HepG2 (cell line): ENCODE measurements at regions not wholly inside any gene's neighbourhood (a gene's known extent, or its start where the extent isn't known, plus 50 kb on each side); places are given as distances from the start of the nearest gene placed in this dataset.

Experiments
- ATAC-seq: fragments of 200-7000 bp; cut with Tn5 transposase; 3 replicates; pipeline ENCODE4 v1.9.1; 2020; ENCODE audit warnings: mild to moderate bottlenecking, moderate library complexity
- BruUV-seq: library from RNA; stranded (reverse); fragments of 400-500 nt; replicated peaks from 2 replicates; lab custom pipeline; 2021; lab: Mats Ljungman, UMichigan
- CTCF ChIA-PET: fragments of 300-600 bp; formaldehyde crosslinking; extraction: SDS; loops from one replicate; lab custom pipeline; 2021; ENCODE audit warnings: low total read pairs, inconsistent platforms, low intra/inter-chr PET ratio; lab: Yijun Ruan, JAX
- POLR2A ChIA-PET: fragments of 350-600 bp; sonication (Branson Sonifier 250); formaldehyde crosslinking; loops from one replicate; lab custom pipeline; 2020; ENCODE audit warnings: antibody characterized with exemption, inconsistent platforms; lab: Yijun Ruan, JAX
- DNase-seq: peaks from one replicate; pipeline ENCODE4 v3.0.0-alpha.2; 2015; ENCODE audit warnings: low spot score
- FAIRE-seq: peaks from 3 replicates; lab custom pipeline; 2011; peaks lifted over from hg19 to GRCh38; lab: Jason Lieb, UNC
- H2AFZ ChIP-seq: one replicate; pipeline ENCODE4 v1.6.1; 2011; ENCODE audit warnings: low read length, inconsistent platforms
- H3K27ac ChIP-seq: fragments of 300-600 bp; 3 replicates; pipeline ENCODE4 v1.8.0; 2011; ENCODE audit warnings: mixed run types, mild to moderate bottlenecking, mixed read lengths, low read length, inconsistent platforms; ENCODE audit not compliant: insufficient read depth; ENCODE audit errors: extremely low read length
- H3K27me3 ChIP-seq, 2 experiments: fragments of 200-600 bp in 1 of 2; 2 replicates in 1 of 2; 3 replicates in 1 of 2; pipeline versions ENCODE4 v1.6.0 to v1.8.0; 2011; ENCODE audit warnings: low read length in 2 of 2, mild to moderate bottlenecking in 2 of 2, moderate library complexity in 2 of 2, inconsistent platforms in 1 of 2; ENCODE audit not compliant: insufficient read depth in 2 of 2, control insufficient read depth in 1 of 2
- H3K36me3 ChIP-seq, 2 experiments: fragments of 200-600 bp in 1 of 2; replicated peaks in 1 of 2; 2 replicates in 1 of 2; 3 replicates in 1 of 2; pipeline versions ENCODE4 v1.5.1 to v1.8.0; 2011; ENCODE audit warnings: low read length in 2 of 2, inconsistent platforms in 1 of 2; ENCODE audit not compliant: insufficient read depth in 2 of 2, control insufficient read depth in 1 of 2
- H3K4me1 ChIP-seq: 2 replicates; pipeline ENCODE4 v1.5.1; 2012; ENCODE audit warnings: low read length, inconsistent platforms; ENCODE audit not compliant: insufficient read depth
- H3K4me2 ChIP-seq: 2 replicates; pipeline ENCODE4 v1.6.0; 2011; ENCODE audit warnings: low read depth, low read length, inconsistent platforms
- H3K4me3 ChIP-seq, 3 experiments: fragments of 200-600 bp in 1 of 3; sonication (generic), shearing (Covaris generic) in 1 of 3; replicated peaks in 1 of 3; 2 replicates each; pipeline ENCODE4 v1.5.1; 2011 to 2016; ENCODE audit warnings: low read length in 3 of 3, inconsistent platforms in 2 of 3, low read depth in 2 of 3, mild to moderate bottlenecking in 2 of 3, control low read depth in 1 of 3, mixed read lengths in 1 of 3; ENCODE audit not compliant: insufficient read depth in 1 of 3
- H3K79me2 ChIP-seq: one replicate; pipeline ENCODE4 v1.6.1; 2011; ENCODE audit warnings: low read length, inconsistent platforms; ENCODE audit not compliant: insufficient read depth
- H3K9ac ChIP-seq: 2 replicates; pipeline ENCODE4 v1.6.0; 2011; ENCODE audit warnings: mild to moderate bottlenecking, low read depth, low read length, inconsistent platforms; ENCODE audit not compliant: insufficient read depth
- H3K9me3 ChIP-seq: 2 replicates; pipeline ENCODE4 v1.5.1; 2012; ENCODE audit warnings: mild to moderate bottlenecking, low read length
- H4K20me1 ChIP-seq: 2 replicates; pipeline ENCODE4 v1.6.0; 2011; ENCODE audit warnings: inconsistent platforms, mild to moderate bottlenecking, low read length, moderate library complexity; ENCODE audit not compliant: insufficient read depth
- ELF3 ChIP-seq: IDR thresholded peaks from 2 replicates; pipeline ENCODE4 v1.6.1; 2016; ENCODE audit warnings: missing genetic modification reagents, missing compliant biosample characterization
- IKZF5 ChIP-seq: IDR thresholded peaks from 2 replicates; pipeline ENCODE4 v1.6.1; 2018; ENCODE audit warnings: missing genetic modification reagents, mild to moderate bottlenecking, missing compliant biosample characterization
- IRF9 ChIP-seq: sonication (generic); formaldehyde crosslinking; IDR thresholded peaks from 2 replicates; pipeline ENCODE4 v1.8.0; 2022; ENCODE audit warnings: missing genetic modification reagents, mild to moderate bottlenecking, borderline replicate concordance
- ZBTB3 ChIP-seq: sonication (generic); formaldehyde crosslinking; IDR thresholded peaks from 2 replicates; pipeline ENCODE4 v1.4.0; 2020; ENCODE audit warnings: low read depth, mild to moderate bottlenecking, moderate library complexity, missing genetic modification reagents, borderline replicate concordance
- ZC3H13 ChIP-seq: sonication (generic); formaldehyde crosslinking; IDR thresholded peaks from 2 replicates; pipeline ENCODE4 v1.8.1; 2023; ENCODE audit warnings: mild to moderate bottlenecking, missing genetic modification reagents, moderate library complexity
- ZFX ChIP-seq: sonication (generic); formaldehyde crosslinking; IDR thresholded peaks from 2 replicates; pipeline ENCODE4 v1.4.0; 2020; ENCODE audit warnings: mild to moderate bottlenecking, low read depth, missing genetic modification reagents, moderate library complexity
- ZKSCAN8 ChIP-seq: IDR thresholded peaks from 2 replicates; pipeline ENCODE4 v1.6.1; 2016; ENCODE audit warnings: borderline replicate concordance, missing genetic modification reagents, missing compliant biosample characterization
- ZNF12 ChIP-seq: sonication (generic); formaldehyde crosslinking; IDR thresholded peaks from 2 replicates; pipeline ENCODE4 v1.5.0; 2020; ENCODE audit warnings: missing genetic modification reagents
- ZNF160 ChIP-seq: sonication (generic); formaldehyde crosslinking; IDR thresholded peaks from 2 replicates; pipeline ENCODE4 v1.8.0; 2022; ENCODE audit warnings: mild to moderate bottlenecking, inconsistent platforms, missing genetic modification reagents
- ZNF253 ChIP-seq: sonication (generic); formaldehyde crosslinking; IDR thresholded peaks from 2 replicates; pipeline ENCODE4 v1.8.0; 2022; ENCODE audit warnings: mild to moderate bottlenecking, missing genetic modification reagents, borderline replicate concordance
- WGBS: methylation state at CpG from one replicate; pipeline ENCODE4 v1.1.6; 2017; ENCODE audit warnings: low lambda C conversion rate; 5-methylcytosine and 5-hydroxymethylcytosine counted together
- in situ Hi-C: cut with HindIII; loops from 2 replicates; pipeline ENCODE4 v1.10.0; 2017; ENCODE audit warnings: low pct_unique_long_range_greater_than_20kb; ENCODE audit not compliant: extremely low pct_ligation_motif_present
- intact Hi-C: fragments of 100-400 bp; cut with micrococcal nuclease; formaldehyde crosslinking; loops from one replicate; pipeline ENCODE4 v1.10.0; 2022; ENCODE audit not compliant: unreplicated experiment
- TF ChIP-seq, protein P1 (sequence below): sonication (generic); formaldehyde crosslinking; IDR thresholded peaks from 2 replicates; pipeline ENCODE4 v1.8.0; 2022; ENCODE audit warnings: mild to moderate bottlenecking, missing genetic modification reagents; ENCODE audit not compliant: insufficient replicate concordance

- WGBS = under 1% methylated on average over 3 of the region's 3 CpGs
- Histone ChIP-seq H3K27ac (no peak overlapping the region), H3K79me2 (no peaks in the 10 kb centered on the region), H3K4me1 (no peaks in the 10 kb centered on the region), H3K4me2 (no peak overlapping the region), H3K27me3 (no peaks in the 10 kb centered on the region), H4K20me1 (no peaks in the 10 kb centered on the region), H3K36me3 (no peaks in the 10 kb centered on the region), H3K9me3 (no peaks in the 10 kb centered on the region), H3K9ac (no peak overlapping the region), H3K4me3 (no peak overlapping the region), H2AFZ (no peak overlapping the region)
- TF ChIP-seq IRF9 (CRISPR knock-in tag) = no peak
- TF ChIP-seq IKZF5 (CRISPR knock-in tag) = no peak
- TF ChIP-seq ELF3 (CRISPR knock-in tag) = no peak
- TF ChIP-seq, protein P1, sequence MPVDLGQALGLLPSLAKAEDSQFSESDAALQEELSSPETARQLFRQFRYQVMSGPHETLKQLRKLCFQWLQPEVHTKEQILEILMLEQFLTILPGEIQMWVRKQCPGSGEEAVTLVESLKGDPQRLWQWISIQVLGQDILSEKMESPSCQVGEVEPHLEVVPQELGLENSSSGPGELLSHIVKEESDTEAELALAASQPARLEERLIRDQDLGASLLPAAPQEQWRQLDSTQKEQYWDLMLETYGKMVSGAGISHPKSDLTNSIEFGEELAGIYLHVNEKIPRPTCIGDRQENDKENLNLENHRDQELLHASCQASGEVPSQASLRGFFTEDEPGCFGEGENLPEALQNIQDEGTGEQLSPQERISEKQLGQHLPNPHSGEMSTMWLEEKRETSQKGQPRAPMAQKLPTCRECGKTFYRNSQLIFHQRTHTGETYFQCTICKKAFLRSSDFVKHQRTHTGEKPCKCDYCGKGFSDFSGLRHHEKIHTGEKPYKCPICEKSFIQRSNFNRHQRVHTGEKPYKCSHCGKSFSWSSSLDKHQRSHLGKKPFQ (CRISPR knock-in tag) = no peak
- TF ChIP-seq ZKSCAN8 (CRISPR knock-in tag) = no peak
- no peak for TF ChIP-seq ZFX (CRISPR knock-in tag)
- TF ChIP-seq ZNF12 (CRISPR knock-in tag) = no peak
- TF ChIP-seq ZC3H13 (CRISPR knock-in tag) = no peak
- no peak for TF ChIP-seq ZBTB3
- TF ChIP-seq ZNF160 = no peak
- TF ChIP-seq ZNF253 (CRISPR knock-in tag) = no peak
- DNase-seq (no peak), FAIRE-seq (no peak), ATAC-seq (no peak)
- in situ Hi-C loops = no loop called here
- CTCF ChIA-PET = no interaction called here
- intact Hi-C loops = no loop called here
- no TSS peak for BruUV-seq
- POLR2A ChIA-PET = no interaction called here
These were observed 286.9 kb upstream of the NXPH2 start for GRCh38 chr2:139067072-139067471.
